A549 (cell line): ENCODE measurements at regions not wholly inside any gene's neighbourhood (a gene's known extent, or its start where the extent isn't known, plus 50 kb on each side); places are given as distances from the start of the nearest gene placed in this dataset.

Experiments used
- CTCF ChIP-seq: fragments of >200 bp; sonication (Bioruptor Twin); formaldehyde crosslinking; IDR thresholded peaks from 3 replicates; pipeline ENCODE4 v1.5.1; 2016
- JUNB ChIP-seq: fragments of >200 bp; sonication (Bioruptor Twin); formaldehyde crosslinking; IDR thresholded peaks from 2 replicates; pipeline ENCODE4 v1.6.1; 2016
- MAX ChIP-seq: IDR thresholded peaks from 2 replicates; pipeline ENCODE4 v1.6.1; 2012
- POLR2A ChIP-seq: IDR thresholded peaks from 2 replicates; pipeline ENCODE4 v1.6.1; 2012; ENCODE audit warnings: mild to moderate bottlenecking, low read length
- RAD21 ChIP-seq, 2 experiments: fragments of >200 bp in 1 of 2; sonication (Bioruptor Twin) in 1 of 2; formaldehyde crosslinking in 1 of 2; IDR thresholded peaks in 1 of 2; conservative IDR thresholded peaks in 1 of 2; 2 replicates in 1 of 2; 3 replicates in 1 of 2; pipeline ENCODE4 v1.6.1; 2012 to 2018; ENCODE audit warnings: inconsistent platforms in 1 of 2

DNA sequence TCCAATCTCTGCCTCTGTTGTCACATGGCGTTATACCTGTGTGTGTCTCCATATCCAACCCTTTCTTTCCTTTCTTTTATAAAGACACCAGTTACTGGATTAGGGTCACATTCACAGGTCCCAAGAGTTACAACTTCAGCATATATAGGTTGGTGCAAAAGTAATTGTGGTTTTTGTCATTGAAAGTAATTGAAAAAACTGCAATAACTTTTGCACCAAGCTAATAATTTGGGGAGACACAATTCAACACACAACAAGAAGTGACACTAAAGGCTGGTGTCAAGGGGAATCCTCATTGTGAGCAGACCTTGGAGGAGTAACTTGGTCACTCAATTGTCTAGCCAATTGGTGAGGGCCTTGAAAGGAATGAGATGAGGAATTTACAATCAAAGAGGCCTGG, 1366.1 kb downstream of the PCDH9 start:
- TF ChIP-seq MAX (no peak), CTCF (no peak), RAD21 (conservative IDR thresholded peaks at IDR 0.05 in 1 of 2, IDR thresholded peaks at IDR 0.05 in 1 of 2) (no peak), JUNB (no peak), POLR2A (no peak)
